GOT3 (cell line): ENCODE measurements at regions not wholly inside any gene's neighbourhood (a gene's known extent, or its start where the extent isn't known, plus 50 kb on each side); places are given as distances from the start of the nearest gene placed in this dataset.

Source experiments
- DNase-seq: peaks from one replicate; lab custom pipeline; 2025; ENCODE audit warnings: mixed read lengths; lab: John Stamatoyannopoulos, UW

GRCh38 chr3:150022381-150023238 is 51.9 kb upstream of the PFN2 start:
- no peak for DNase-seq

GRCh38 chr3:150020527-150020926 is 49.8 kb upstream of the PFN2 start:
- DNase-seq = no peak
